HG02759 (cell line): ENCODE measurements at regions not wholly inside any gene's neighbourhood (a gene's known extent, or its start where the extent isn't known, plus 50 kb on each side); places are given as distances from the start of the nearest gene placed in this dataset.

Experiments used
- ATAC-seq: cut with Tn5 transposase; IDR thresholded peaks from one replicate; pipeline ENCODE4 v1.9.1; 2021; ENCODE audit warnings: mild to moderate bottlenecking, moderate library complexity; ENCODE audit not compliant: unreplicated experiment

DNA sequence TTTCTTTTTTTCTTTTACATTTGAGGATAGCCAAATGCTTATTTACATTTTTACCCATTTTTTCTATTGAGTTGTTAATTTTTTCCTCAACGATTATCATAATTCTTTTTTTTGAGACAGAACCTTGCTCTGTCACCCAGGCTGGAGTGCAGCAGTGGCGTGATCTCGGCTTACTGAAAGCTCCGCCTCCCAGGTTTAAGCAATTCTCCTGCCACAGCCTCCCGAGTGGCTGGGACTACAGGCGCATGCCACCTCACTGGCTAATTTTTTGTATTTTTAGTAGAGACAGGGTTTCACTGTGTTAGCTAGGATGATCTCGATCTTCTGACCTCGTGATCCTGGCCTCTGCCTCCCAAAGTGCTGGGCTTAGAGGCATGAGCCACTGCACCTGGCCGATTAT is 208.7 kb downstream of the LIG4 start:
- ATAC-seq: no peak

DNA sequence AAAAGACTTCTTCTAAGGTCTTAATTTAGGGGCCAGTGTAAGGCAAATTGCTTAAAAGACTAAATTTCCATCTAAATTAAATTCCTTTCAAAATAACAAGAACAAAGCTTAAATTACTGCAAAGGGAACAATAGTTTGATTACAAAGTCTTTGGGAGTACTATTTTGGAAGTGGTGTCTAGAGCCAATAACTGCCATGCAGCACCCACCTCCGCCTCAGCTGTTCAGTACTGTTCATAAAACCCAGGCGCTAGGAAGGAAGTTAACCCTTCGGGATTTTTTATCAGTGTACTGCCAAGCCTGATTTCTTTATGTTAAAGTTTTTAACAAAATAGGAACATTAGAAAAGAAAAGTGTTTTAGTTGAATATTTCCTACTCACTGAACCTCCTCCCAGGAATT is 210.1 kb downstream of the LIG4 start:
- ATAC-seq: no peak

DNA sequence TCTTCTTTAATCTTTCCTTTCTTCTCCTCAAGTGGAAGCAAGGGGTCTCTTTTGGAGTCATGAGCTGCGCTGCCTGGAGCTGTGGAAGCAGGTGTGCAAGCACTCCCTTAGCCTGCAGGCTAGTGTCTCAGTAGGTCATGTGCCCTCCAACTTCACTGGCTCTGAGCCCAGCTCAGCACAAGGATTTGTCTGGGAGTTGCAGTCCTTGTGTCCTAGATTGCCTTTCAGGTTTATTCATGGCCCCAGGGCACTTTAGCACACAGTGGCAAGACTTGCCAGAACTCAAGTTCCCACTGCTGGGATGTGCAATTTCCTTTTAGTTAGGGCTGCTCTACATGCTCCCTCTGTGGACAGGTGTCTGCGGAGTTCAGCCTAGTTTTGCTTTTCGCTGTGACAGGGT is 211.7 kb downstream of the LIG4 start:
- no peak for ATAC-seq

DNA sequence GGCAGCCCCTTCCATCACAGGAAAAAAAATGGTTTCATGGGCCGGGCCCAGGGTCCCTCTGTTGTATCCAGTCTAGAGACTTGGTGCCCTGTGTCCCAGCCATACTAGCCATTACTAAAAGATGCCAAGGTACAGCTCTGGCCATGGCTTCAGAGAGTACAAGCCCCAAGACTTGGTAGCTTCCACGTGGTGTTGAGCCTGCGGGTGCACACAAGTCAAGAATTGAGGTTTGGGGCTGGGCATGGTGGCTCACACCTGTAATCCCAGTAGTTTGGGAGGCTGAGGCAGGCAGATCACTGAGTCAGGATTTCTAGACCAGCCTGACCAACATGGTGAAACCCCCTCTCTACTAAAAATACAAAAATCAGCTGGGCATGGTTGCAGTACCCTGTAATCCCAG is 214.3 kb downstream of the LIG4 start:
- ATAC-seq: no peak

DNA sequence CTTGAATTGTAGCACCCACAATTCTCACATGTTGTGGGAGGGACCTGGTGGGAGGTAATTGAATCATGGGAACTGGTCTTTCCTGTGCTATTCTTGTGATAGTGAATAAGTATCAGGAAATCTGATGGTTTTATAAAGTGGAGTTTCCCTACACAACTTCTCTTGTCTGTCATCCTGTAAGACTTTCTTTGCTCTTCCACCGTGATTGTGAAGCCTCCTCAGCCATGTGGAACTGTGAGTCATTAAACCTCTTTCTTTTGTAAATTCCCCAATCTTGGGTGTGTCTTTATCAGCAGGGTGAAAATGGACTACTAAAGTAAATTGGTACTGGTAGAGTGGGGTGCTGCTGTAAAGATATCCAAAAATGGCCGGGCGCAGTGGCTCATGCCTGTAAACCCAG is 215.6 kb downstream of the LIG4 start:
- no peak for ATAC-seq

DNA sequence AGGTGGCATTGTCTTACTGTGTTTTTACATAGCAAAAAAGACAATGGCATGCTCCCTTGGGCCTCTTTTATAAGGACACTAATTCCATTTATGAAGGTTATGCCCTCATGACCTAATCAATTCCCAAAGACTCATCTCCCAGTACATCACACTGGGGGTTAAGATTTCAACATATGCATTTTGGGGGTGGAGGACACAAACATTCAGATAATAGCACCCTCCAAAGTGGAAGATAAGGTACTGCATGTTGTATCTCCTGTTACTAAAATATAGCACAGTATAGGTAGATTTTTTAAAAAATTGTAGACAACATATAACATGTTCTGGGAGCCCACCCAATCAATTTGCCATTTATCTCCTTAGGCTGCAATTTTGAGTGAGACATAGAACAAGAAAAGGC is 221.2 kb downstream of the LIG4 start:
- no peak for ATAC-seq

DNA sequence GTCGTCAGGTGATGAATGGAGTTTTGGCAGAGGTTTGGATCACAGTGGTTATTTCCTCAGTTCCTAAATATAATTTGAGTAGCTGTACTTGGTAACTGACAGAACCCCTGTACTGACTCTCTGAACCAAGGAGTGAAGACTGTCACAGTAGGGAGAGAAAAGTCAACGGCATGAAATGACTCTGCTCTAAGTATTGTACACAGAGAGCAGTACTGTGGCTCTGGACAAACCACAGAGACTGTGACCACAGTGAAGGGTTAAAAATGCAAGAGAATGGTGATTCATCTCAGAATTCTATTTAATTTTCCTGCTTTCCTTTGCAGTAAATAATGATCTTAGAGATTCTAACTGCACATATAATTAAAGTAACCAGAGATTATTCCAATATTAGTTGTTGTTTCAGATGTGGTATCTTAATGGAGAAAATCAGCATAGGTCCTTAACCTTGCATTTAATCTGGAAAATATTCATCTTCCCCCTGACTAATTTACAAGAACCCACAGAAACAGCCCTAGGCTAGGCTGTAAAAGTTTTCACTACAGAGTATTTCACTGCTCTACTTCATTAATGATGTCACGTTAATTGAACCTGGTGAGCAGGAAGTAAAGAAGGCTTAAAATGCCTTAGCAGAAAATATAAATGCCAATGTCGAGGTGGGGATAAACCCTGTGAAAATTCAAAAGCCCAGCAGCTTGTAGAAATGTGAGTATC is 221.9 kb downstream of the LIG4 start:
- ATAC-seq: no peak

DNA sequence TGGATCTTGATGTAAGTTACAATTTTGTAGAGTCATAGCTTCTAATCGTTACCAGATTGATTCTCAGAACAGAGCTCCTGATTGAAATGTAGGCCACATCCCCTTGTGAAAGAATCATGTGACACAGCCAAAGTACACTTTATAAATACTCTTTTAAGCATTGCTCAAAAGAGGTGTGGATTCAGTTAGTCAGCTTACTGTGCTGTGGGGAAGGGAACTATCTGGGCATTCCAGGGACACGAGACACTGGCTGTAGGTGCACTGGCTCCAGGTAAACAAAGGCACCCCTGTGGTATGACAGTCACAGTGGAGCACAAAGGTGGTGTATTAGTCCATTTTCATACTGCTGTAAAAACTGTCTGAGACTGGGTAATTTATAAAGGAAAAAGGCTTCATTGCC is 222.8 kb downstream of the LIG4 start:
- no peak for ATAC-seq

DNA sequence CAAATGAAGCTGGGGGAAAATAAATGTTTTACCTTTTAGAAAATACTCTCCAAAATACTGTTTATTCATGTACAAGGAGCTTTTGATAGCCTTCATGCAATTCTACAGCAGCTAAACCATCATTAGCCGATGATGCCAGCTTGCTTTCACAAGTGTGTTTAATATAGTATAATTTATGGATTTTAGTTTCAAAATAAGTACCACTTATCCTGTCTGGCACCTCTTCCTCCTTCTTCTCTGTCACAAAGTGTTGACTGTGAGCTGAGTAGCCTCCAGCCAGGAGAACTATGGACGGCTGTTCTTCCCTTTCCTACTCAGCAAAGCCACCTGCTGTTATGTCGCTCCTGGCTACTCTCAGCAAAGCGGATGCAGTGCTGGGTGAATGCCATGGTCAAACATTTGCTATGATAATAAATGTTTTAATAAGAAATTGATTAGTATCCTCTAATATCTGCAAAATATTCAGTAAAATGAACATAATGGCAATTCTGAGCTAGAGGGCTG is 238.2 kb downstream of the LIG4 start:
- ATAC-seq: no peak

DNA sequence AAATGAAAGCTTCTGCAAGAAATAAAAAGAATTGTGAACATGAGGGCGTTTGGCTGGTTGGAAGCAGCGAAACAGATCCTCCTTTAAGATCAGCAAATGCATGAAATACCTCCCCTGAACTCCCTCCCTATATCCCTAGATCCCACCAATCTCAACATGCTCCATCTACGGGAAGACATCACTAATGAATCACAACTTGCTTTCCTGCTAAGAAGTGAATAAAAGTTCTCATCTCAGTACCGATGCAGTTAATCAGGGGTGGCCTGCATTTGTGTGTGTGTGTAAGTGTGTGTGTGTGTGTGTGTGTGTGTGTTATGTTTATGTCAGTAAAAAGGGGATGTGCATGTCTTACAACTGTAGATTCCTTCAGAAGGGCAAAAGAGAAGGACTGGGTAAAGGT is 238.7 kb downstream of the LIG4 start:
- ATAC-seq: no peak

DNA sequence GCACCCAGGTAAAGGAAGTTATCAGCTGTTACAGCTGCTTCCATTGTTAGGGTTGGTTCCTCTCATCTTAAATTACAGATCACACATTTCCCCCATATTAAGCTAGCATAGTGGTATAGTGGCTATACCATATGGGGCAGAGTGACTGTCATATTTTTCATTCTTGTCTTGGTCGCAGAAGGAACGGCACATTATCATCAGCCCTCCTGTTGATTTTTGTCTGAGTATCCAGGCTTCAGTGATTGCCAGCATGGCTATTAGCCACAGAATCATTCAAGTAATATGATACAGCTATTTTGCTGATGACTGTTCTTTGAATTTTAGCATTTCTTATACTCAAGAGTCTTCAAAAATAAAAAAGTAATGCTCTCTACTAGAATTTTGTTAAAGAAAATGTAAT is 240.9 kb downstream of the LIG4 start:
- ATAC-seq: no peak

DNA sequence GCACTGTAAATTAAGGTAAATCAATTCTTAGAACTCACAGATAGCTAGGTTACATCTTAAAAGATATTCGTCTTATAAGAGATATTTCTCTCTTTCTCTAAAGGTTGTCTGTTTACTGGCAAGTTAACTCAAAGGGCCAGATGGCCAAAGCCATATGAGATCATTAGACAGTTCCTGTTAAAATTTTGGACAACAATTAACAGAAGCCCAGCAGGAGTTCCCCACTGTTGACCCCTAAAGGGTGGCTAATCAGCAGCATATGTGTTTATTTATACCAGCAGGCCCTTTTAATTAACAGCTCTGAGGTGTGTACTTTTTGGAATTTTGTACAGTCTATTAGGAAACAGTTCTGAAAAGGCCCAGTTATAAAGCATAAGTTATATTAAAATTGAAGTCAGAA is 245.8 kb downstream of the LIG4 start:
- no peak for ATAC-seq

DNA sequence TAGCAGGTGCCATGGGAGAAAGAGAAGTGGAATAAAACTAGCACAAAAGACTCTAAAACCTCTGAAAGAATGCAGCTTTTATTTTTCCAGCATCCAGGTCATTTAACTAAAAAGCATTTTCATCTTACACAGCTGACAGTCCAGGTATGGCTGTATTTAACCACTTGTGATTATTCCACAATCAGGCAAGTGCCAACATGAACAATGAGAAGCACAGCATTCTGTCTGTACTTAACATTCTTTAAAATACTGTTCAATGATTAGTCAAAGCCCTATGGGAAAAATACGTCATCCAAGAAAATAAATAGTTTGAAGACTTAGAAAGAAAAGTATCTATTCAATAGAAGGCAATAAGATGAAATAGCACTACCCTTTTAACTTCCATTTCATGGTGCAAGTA is 246.9 kb downstream of the LIG4 start:
- ATAC-seq: no peak

DNA sequence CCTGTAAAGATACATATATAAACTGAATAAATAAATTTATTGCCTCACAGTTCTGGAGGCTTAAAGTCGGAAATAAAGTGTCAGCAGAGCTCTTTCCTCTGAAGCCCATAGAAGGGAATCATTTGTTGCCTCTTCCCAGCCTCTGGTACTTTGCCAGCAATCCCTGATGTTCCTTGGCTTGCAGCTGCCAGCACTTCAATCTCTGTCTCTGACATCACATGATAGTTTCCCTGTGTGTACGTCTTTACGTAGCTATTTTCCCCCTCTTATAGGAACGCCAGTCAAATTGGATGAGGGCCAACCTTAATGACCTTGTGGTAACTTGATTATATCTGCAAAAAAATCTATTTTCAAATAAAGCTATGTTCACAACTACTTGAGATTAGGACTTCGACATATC is 250.9 kb downstream of the LIG4 start:
- ATAC-seq: no peak

DNA sequence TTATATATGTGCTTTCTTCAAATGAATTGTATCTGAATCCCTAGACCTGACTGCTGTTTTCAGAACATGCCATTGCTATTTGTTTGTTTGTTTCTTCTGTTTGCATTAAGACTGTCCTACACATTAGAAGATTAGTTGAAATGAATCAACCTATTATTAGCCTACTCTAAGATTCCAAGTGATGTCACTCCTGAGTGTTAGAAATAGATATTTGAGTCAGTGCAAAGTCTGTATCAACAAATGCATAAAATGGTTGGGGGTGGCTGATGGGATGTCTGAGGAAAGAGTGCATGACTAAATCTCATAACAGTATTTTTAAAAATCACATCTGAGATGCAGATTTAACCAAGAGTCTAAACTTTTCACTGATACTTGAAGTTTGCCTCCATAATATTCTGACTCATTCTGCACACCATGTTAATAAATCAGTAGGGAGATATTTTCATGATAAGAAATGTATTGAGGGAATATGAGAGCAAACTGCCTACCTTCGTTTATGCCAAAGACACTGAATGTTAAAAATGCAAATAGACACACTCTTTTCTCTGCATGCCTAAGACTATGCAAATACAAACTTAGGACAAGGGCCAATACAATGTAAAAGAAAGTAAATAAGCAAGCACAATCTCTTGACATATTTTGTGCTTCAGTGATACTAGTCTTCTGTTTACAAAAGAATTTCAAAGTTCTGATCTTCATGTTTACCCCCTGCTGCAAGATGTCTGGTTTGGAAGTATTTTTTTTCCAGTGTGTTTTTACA is 253.3 kb downstream of the LIG4 start:
- ATAC-seq: no peak

DNA sequence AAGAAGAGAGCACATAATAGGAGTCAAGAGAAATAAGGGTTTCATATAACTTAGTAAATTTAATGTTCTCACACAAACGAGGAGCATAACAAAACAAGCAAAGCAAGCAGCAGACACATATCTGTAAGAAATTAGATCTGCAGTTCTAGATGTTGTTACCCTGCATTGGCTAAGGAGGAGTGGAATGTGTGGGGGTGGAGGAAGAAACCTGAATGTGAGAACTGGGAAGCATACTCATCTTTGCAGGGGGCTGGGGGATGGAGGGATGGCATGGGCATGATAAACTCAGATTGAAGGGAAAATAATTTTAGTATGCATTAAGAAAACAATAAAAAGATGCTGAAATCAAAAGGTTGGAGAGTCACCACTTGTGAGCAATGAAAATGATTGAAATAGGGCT is 255.0 kb downstream of the LIG4 start:
- ATAC-seq: no peak

DNA sequence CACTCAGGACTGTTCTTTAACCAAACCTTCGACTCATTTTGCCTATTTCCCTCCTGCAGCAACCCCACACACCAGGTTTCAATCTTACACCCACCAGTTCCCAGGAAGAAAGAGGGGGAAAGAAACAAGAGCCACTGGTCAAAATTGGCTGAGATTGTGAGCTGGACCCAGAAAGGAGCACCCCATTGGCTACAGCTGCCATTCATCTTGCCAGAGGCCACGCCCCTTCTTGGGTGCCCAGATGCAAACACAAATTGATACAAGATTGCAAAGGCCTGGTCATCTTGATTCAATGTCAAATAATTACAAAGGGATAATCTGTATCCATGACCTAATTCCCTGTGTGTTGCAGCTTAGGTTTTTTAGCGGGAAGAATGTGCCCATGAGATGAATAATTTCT is 258.4 kb downstream of the LIG4 start:
- no peak for ATAC-seq

DNA sequence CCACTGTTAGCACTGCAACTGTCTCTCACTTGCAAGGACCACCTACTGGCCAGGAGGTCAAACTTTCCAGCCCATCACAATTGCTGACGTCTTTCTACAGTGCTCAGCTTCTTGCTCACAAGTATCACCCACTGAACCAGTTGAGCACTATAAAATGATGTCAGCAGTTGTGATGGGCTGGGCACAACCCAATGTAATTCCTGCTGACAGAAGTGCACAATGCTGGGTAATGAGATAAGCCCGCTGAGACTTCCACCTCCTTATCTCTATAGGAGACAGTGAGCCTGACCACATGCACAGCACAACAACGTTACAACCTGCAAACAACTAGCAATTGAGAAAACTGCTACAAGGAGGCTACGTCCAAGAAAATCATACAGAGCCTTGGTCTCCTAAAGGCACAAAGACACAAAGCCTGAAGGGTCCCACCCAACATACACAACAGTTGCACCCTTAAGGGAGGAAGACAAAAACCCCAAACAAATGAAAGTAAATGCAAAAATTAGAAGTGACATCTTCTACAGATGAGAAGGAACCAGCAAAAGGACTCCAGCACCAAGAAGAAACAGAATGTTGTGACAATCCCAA is 273.2 kb downstream of the LIG4 start:
- no peak for ATAC-seq

DNA sequence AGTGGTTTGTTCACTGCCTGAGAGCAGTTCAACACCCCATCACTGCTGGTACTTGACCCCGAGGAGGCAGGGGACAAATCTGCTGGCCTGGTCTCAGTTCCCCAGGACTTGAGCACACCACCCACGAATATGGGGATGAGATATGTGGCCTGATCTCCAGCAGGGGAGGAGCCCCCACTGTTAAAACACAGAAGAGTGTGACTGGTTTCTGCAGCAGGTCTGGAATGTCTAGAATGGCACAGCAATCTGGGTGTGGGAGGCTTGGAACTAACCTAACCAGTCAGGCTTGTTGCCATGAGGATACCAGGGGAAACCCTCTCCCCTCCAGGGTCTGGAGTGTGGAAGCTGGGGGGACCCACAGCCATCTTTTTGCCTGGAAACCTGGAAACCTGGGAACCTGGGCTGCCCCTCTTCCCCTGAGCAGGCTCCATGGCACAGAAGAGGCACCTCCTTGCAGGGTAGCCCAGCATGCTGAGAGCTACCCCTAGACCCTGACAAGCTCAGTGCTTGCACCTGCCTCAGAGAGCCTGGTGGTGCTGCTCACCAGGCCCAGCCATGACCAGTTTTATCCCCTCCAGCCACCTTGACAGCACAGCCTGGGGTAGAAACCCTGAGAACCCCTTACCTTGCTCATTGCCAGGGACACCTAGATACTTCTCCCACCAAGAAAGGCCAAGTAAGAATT is 273.8 kb downstream of the LIG4 start:
- no peak for ATAC-seq

DNA sequence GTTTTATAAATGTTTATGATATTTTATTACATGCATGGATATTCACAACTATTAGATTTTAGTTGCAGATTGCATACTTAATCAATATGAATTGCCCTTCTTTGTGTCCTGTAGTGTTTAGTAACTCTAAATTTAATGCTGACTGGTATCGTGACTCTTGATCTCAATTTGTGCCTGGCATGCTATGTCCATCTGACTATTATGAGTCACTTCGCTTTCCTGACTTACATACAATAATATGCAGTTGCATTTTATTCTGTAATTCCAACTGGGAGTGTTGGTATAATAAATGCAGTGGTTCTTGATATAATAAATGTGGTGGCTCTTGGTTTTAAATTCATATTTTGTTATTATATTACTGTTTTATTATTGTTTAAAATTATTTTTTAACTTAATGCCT is 277.5 kb downstream of the LIG4 start:
- no peak for ATAC-seq

DNA sequence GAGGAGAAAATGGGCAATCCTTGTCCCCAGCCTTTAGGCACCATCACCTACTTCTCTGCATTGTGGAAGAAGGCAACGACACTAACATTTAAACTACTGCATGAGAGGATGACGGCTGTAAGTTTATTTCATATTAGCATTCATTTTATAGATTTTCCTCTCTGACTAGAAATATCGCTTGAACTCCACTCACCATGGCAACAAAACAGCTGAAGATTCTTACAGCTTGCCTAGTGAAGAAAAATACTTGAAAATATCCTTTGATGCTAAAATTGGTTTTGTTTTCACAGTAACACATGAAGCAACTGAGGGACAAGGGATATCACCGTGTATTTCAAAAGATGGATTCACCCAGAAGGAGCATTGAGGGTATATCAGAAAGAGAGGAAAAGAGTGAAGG is 284.3 kb downstream of the LIG4 start:
- ATAC-seq: no peak

DNA sequence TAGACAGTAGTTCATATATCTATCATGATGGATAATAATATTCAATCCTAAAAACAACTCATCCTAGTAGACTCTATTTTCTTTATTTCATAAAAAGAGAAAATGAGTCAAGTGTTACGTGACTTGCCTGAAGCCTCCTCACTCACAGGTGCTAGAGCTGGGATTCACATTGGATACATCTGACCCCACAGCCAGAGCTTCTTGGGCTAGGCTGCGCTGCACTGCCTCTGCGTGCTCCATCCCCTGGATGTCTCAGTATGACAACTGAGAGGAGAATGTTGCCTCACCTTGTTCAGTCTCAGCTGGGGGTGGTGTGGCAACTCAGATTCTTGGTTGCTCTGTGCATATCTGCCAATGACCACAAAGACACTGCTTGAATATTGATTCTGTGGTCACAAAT is 286.6 kb downstream of the LIG4 start:
- ATAC-seq: no peak
